ENCODE measurements at regions not wholly inside any gene's neighbourhood (a gene's known extent, or its start where the extent isn't known, plus 50 kb on each side); places are given as distances from the start of the nearest gene placed in this dataset.

DNA sequence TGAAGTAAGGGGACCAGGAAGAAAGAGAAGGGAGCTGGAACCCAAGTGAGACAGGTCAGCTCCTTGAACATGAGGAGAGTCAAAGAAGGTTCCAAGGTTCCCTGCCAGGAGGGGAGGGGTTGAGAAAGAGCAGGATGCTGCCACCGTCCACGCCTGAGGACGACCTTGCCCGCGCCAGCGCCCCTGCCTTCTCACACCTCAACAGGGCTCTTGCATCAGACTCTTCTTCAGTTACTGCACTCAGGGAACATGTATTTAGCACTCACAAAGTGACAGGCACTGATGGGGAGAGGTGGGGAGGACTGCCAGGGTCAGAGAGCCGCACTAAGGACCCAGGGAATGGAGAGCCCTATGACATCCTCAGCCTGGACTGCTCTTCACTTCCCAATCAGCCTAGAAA lies 102.1 kb upstream of the NUDT4 start:
- intact Hi-C loops (cut with DNase I, micrococcal nuclease), result no loop called here
- ATAC-seq (no peak), DNase-seq (no peak)

DNA sequence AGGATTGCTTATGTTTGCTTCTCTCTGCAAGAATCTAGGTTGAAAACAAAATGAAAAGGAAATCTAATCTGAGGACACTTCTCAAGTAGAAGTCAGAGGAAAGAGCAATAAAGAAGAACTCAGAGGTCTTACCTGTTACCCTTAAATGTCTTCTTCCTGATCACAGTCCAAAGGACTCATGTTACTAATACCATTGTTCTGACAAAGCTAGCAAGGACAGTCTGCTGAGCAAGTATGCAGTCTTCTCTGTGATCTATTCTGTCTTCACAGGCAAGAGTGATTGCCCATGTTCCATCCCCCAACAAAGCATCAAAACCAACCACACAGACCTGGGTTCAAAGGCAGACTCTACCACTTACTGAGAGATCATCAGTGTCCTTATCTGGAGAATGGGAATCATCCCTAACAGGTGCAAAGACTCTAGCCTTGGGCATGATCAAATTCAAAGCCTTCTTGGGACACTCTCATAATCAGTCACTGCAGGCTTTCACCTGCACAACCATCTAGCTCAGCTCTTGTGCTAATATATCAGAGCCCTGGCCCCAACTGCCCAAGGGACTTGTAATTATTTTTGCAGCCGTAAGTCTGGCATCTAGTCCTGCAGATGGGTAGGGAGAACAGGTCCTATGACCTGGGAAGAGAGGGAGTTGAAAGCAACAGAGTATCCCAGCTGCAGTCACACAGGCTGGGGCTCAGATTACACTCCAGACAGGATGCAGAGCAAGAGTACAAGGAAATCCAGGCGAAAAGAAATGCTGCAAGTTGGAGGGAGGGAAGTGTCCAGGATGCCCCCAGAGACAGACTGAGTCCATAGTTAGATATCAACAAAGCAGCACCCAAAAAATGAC lies 97.9 kb upstream of the NUDT4 start:
- no peak for DNase-seq
- peak; percentile 55 for ATAC-seq
- intact Hi-C loops (cut with DNase I, micrococcal nuclease), result no loop called here

DNA sequence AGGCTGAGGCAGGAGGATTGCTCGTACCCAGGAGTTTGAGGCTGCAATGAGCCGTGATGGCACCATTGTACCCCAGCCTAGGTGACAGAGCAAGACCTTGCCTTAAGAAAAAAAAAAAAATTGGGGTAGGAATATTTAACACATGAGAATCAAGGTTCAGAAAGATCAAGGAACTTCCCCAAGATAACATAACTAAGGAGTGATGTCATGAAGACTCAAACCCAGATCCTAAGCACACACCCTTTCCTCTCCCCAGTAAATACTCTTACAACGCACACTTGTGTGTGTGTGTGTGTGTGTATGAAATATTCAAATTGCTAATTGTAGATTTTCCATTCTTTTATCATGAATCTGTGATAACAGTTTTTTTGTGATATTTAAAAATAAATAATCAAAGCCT lies 90.6 kb upstream of the NUDT4 start:
- intact Hi-C loops (cut with DNase I, micrococcal nuclease), result no loop called here
- ATAC-seq, result peak; percentile 70
- no peak for DNase-seq

DNA sequence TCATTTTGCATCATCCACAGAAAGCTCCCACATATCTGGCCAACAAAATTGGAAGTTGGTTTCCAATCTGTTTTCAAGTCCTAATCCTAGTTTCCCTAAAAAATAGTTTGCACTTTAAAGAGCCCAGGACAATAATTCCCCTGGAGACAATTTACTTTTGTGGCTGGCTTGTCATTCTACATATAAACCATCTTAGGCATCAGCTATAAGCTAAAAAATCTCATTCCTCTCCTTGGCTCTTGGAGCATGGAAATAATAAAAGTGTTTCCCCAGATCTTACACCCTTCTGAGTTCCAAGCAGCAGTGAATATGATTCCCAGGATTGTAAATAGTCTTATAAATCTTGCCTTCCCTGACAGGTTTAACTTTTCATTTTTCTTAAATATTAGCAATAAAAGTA lies 89.1 kb upstream of the NUDT4 start:
- no peak for DNase-seq
- intact Hi-C loops (cut with DNase I, micrococcal nuclease), result no loop called here
- no peak for ATAC-seq

DNA sequence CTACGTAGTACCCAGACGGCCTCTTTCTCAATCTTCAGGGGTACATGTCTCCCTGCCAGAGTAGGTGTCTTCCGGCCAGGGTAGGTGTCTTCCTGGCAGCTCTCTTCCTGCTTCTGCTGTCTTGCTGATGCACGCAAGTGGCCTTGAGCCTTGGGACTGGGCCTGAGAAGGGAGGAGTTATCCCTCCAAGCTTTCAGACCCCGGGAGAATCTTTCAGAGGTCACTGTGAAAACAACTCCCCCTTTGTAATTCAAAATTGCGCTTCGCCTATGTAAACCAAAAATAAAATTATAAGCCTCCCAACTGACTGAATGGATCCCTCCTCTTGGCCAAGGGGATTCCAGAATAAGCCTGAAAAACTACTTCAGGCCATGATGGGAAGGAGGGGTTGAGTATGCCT lies 87.3 kb upstream of the NUDT4 start:
- DNase-seq (no peak), ATAC-seq (no peak)
- intact Hi-C loops (cut with DNase I, micrococcal nuclease), result no loop called here

DNA sequence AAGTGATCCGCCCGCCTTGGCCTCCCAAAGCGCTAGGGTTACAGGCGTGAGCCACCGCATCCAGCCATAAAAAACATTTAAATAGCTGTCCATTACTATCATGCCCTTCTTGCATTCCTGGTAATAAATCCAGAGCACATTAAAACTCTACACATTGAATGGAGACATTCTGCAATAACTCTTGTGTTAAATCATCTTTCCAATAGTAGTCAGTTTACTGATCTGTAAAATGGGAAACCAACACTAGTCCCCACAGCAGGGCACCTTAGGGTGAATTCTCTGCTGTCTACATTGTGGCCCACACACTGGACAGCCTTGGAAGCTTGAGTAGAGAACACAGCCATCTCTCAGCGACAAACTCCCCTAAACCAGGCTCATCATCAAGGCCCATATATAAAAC lies 85.5 kb upstream of the NUDT4 start:
- DNase-seq, result no peak
- intact Hi-C loops (cut with DNase I, micrococcal nuclease), result no loop called here

DNA sequence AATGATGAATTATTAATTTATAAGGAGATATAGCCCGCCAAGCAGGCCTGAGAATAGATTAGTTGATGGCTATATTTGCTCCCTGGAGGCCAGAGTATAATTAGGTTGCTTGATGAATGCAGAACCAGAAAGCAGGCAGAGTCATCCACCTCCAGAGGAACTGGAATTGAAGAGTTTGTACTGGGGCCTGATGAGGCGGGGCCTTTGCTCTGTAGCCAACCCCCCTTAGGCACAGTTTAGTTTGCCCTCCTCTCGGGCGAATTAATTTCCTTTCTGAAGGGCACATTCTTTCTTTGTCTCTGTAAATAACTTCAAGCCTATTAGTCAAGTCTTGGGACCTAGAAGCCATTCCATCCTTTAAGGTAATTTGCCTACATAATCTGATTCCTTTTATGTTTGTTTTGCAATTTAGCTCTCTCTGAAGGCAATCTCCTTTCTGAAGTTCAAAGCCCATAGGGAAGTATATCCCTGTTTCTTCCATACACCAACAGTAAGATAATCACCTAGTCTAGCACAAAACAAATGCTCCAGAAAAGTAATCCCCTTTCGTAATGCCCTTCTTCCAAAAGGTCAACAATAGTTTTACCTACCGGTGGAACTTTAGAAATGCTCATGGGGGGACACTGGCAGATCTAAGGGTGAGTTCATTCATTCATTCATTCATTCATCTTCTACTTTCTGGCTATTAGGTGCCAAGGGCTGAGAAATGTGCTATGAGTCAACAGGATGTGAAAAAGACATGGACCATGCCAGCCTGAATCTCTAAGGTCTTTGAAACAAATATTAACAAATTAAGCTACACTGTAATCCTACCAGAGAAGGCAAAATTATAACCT lies 84.8 kb upstream of the NUDT4 start:
- no peak for DNase-seq
- intact Hi-C loops (cut with DNase I, micrococcal nuclease), result no loop called here

More for the DNA sequence above, 85.5 kb upstream of the NUDT4 start:
- no peak for ATAC-seq

DNA sequence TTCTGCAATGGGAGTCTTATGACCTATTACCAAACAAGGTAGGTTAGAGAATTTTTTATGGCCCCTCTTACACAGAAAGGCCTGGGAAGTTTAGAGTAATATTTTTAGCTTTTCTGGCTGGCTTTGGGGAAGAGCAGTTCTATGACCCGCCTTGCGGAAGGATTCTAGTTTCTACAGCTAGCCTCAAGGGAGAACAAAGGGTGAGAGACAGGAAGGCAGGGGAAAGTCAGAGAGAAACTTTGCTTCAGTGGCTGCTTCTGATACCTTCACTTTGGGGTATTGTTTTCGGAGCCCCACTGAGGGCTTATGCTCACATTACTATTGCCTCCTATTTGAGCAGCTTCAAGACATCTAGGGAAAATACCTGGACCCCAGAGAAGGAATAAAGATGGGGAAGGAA lies 80.7 kb upstream of the NUDT4 start:
- ATAC-seq, result no peak

More for the DNA sequence above, 84.8 kb upstream of the NUDT4 start:
- ATAC-seq, result no peak

DNA sequence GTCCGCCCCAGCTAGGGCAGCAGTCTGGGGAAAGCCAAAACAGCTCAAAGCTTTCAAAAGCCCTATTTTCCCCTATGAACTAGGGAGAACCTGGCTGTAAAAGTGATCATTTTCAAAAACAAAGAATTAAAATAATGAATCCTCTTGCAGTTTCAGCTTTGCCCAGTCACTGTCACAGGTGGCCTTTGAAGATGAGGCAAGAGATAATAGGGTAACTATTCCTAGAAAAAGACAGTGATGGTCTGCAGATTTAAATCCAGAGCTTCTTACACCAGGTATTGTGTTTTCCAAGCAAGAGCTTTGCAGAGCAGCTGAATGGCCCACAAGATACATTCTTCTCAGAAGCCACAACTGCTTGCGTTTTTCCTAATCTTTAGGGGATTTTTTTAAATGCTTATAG lies 80.2 kb upstream of the NUDT4 start:
- ATAC-seq (no peak), DNase-seq (no peak)
- intact Hi-C loops (cut with DNase I, micrococcal nuclease), result no loop called here

More for the DNA sequence above, 80.7 kb upstream of the NUDT4 start:
- no peak for DNase-seq
- intact Hi-C loops (cut with DNase I, micrococcal nuclease), result no loop called here

DNA sequence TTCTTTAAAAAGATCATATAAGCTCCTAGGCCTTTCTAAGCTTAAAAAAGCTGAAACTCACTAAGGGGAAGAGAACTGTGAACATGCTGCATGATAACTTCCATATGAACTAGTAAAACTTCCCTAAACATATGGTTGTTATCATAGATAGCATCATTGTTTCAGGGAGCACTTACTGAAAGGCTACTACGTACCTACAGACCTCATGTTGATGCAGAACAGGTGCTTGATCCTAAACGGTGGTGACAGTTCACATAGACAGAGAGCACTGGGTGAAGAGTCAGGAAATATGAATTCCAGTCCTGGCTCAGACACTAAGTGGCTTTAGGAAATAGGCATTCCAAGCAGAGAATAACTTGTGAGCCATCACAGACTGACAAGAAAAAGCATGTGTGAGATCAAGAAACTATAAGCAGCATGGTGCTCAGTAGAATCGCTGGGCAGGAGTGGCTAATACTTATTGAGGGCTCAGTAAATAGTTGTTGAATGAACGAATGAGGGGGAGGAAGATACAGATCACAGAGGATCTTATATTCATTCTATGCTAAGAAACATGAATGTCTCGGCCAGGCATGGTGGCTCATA lies 78.4 kb upstream of the NUDT4 start:
- intact Hi-C loops (cut with DNase I, micrococcal nuclease), result no loop called here
- ATAC-seq, result no peak
- DNase-seq, result no peak

DNA sequence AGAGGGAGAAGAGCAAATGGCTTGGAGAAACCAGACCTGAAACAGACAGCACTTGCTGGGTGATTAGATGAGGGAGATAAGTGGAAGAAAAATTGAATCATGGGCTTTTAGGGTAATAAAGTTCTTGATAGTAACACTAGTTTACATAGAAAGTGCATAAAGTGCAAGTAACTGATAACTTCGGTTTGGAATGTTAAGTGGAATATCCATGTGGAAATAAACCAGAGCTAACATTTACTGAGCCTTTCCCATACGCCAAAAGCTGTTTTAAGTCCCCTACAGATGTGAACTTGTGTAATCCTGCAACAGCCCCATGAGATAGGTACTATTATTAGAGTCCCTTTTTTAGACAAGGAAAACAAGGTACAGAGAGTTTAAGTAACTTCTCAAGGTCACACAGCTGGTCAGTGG lies 77.1 kb upstream of the NUDT4 start:
- intact Hi-C loops (cut with DNase I, micrococcal nuclease), result no loop called here
- ATAC-seq (no peak), DNase-seq (no peak)

DNA sequence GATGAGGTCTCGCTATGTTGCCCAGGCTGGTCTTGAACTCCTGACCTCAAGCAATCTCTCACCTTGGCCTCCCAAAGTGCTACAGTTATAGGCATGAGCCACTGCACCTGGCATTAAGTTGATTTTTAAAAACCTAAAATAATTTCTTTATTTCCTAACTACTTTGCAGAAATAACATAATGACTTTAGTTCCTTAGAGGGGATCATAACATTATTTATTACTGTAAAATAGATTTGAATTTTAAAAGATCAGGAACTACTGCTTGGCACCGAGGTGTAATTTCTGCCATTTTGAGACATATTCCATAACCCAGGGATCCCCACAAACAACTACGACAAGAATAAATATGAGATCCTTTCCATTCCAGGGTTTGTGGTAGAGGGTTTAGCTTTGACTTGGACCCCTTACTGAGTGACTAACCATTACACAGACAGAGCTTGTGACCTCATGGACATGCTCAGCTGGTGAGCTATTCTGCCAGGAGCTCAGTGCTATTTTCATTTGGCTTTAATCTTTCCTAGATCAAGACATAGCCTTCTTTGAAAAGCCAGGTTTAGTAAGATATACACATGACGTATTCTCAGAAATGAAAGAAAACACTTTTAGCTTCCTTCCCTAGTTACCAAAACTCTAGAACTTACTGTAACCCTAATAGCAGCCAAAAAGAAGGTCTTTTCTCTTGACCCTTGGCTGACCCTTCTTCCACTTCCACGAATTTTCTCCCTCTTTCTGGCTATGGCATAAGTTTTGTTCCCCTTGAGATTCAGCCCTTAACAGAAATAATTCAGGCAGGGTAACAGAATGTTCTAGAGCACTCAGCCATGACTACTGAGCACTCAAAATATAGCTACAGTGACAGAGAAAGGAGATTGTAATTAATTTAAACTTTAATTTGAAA lies 75.1 kb upstream of the NUDT4 start:
- no peak for DNase-seq
- ATAC-seq, result no peak

DNA sequence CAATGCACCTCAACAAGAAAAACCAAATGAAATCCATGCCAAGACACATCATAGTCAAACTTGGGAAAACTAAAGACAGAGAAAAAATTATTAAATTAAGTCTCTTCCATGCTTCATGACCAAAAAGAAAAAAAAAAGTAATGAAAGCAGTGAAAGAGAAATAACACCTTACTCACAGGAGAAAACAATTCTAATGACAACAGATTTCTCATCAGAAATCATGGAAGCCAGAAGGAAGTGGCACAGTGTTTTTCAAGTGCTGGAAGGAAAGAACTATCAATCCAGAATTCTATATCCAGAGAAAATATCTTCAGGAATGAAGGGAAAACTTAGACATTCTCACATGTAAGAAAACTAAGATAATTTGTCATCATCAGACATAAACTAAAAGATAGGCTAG lies 71.1 kb upstream of the NUDT4 start:
- ATAC-seq, result no peak
- DNase-seq, result no peak
- intact Hi-C loops (cut with DNase I, micrococcal nuclease), result no loop called here

More for the DNA sequence above, 75.1 kb upstream of the NUDT4 start:
- intact Hi-C loops (cut with DNase I, micrococcal nuclease), result no loop called here

DNA sequence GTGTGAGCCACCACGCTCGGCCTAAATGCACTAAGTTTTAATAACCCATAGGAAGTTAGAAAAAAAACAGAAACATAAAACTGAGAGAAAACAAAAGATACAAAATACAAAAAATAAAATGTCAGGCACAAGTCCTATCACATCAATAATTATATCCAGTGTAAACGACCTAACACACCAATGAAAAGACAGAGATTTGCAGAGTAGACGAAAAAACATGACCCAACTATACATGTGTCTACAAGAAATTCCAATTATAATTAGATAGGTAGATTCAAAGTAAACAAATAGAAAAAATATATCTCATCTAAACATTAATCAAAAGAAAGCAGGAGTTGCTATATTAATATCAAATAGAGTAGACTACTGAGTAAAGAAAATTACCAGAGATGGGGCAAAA lies 69.4 kb upstream of the NUDT4 start:
- intact Hi-C loops (cut with DNase I, micrococcal nuclease), result no loop called here
- no peak for DNase-seq
- ATAC-seq, result no peak

DNA sequence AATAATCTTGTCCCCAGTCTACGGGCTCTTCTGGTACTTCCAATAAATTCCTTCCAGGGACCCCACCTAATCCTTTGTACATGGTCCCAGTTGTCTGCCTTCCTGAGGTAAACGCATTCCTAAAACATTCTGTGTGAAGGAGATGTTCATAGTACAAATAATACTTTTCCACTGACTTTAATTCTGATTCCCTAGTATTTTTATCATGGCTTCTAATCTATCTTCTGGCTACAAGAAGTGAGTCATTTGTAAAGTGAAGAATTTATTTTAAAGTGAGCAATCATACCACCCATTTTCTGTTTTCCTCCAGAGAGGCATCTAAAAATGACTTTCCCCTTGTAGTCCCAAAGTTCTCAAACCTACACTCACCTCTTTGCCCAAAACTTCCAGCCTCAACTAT lies 65.9 kb upstream of the NUDT4 start:
- intact Hi-C loops (cut with DNase I, micrococcal nuclease), result no loop called here

DNA sequence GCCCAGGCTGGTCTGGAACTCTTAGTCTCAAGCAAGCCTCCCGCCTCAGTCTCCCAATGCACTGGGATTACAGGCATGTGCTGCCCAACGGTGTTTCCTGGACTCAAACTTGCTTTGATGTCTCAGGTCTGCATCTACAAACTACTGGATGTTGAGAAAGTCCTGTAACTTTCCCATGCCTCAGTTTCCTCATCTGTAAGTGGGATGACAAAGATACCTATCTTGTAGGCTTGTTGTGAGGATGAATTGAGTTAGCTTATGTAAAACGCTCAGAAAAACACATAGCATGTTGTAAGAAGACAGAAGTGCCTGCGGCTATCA lies 63.6 kb upstream of the NUDT4 start:
- DNase-seq (no peak), ATAC-seq (no peak)
- intact Hi-C loops (cut with DNase I, micrococcal nuclease), result no loop called here

More for the DNA sequence above, 65.9 kb upstream of the NUDT4 start:
- DNase-seq, result no peak
- no peak for ATAC-seq

DNA sequence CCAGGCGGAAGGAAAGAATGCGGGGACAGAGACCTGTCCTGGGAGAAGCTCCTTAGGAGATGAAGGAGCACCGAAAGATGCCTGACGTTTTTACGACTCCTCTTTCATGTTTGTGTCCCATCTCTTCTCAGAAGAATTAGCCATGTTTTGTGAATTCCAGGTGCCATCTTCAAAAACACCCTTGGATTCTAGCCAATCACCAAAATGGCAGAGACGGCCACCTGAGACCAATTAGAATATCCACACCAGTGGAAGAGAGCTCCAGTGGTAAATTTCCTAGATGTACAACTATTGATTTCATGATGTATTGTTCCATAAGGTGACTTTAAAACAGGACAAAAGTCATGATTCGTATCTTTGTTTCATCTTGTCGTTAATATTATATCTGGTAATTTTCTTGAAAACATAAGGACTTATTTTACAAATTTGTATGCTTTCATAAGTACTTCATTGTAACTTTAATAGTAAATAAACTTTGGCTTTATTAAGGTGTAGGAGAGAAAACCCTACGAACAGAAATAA lies 62.3 kb upstream of the NUDT4 start:
- intact Hi-C loops (cut with DNase I, micrococcal nuclease), result no loop called here
- ATAC-seq (no peak), DNase-seq (no peak)

DNA sequence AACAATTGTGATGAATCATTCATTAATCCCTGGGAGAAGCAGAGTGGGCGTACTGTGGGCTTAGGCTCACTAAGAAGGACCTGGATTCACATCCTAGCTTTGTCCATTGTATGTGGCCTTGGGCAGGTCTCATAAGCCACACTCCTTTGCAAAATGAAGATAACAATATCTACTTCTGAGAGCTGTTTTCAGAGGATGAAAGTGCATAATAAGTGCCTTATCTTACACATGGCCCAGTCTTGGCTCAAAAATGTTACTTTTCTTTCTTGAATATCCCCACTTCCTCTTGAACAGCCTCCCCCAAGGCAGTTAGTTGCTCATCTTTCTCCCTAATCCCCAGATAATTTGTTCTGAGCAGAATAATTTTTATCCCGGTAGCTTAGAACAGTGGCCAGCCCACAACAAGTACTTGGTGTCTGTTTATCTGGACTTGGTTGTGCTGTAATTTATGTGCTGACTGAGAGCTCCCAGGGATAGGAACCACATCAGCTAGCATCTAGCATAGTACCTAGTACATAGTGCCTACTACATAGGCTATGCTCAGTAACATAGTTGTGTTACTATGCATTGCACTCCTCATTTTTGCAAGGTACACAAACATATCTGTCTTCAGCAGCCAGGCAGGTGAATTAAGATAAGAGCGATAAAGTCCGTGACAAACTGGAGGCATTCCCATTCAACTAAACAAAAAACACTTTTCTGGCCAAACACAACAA lies 61.7 kb upstream of the NUDT4 start:
- ATAC-seq (peak; percentile 16), DNase-seq (no peak)
- intact Hi-C loops (cut with DNase I, micrococcal nuclease), result no loop called here
